ENCODE measurements at regions not wholly inside any gene's neighbourhood (a gene's known extent, or its start where the extent isn't known, plus 50 kb on each side); places are given as distances from the start of the nearest gene placed in this dataset.

DNA sequence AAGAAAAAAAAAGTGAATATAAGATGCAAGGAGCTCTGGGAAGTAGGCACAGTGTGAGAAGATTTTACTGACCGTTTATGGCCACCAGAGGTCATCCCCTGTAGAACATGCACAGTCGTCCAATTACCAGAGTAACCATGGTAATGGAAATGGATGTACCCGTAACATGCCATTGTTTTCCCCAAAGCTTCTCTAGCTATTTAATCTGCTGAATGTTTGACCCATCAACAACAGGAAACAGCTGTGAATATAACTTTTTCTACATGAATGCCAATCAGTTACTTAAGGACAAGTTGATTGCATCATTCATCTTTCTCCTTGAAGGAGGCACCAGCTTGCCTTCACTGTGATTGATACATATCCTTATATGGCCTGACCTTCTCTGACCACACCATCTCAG lies 1967.0 kb upstream of the CDH9 start:
- no peak for TF ChIP-seq ZC3H10 (CRISPR knock-in tag; IDR thresholded peaks at IDR 0.05)
- no peak for TF ChIP-seq TCF4 (CRISPR knock-in tag; IDR thresholded peaks at IDR 0.05; ENCODE audit: borderline replicate concordance)
- TF ChIP-seq ZNF70 (CRISPR knock-in tag; IDR thresholded peaks at IDR 0.05), result no peak
- TF ChIP-seq POU6F1 (CRISPR knock-in tag; IDR thresholded peaks at IDR 0.05; ENCODE audit: borderline replicate concordance, low read depth), result no peak
- TF ChIP-seq ZNF565 (CRISPR knock-in tag; conservative IDR thresholded peaks at IDR 0.05; ENCODE audit: low read depth), result no peak
- TF ChIP-seq TSHZ2 (CRISPR knock-in tag; IDR thresholded peaks at IDR 0.05), result no peak
- TF ChIP-seq, protein P1, sequence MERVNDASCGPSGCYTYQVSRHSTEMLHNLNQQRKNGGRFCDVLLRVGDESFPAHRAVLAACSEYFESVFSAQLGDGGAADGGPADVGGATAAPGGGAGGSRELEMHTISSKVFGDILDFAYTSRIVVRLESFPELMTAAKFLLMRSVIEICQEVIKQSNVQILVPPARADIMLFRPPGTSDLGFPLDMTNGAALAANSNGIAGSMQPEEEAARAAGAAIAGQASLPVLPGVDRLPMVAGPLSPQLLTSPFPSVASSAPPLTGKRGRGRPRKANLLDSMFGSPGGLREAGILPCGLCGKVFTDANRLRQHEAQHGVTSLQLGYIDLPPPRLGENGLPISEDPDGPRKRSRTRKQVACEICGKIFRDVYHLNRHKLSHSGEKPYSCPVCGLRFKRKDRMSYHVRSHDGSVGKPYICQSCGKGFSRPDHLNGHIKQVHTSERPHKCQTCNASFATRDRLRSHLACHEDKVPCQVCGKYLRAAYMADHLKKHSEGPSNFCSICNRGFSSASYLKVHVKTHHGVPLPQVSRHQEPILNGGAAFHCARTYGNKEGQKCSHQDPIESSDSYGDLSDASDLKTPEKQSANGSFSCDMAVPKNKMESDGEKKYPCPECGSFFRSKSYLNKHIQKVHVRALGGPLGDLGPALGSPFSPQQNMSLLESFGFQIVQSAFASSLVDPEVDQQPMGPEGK (CRISPR knock-in tag; IDR thresholded peaks at IDR 0.05; ENCODE audit: borderline replicate concordance), result no peak
- TF ChIP-seq ARNTL (CRISPR knock-in tag; IDR thresholded peaks at IDR 0.05; ENCODE audit: borderline replicate concordance, low read depth), result no peak
- TF ChIP-seq TOX (CRISPR knock-in tag; IDR thresholded peaks at IDR 0.05; ENCODE audit: borderline replicate concordance), result no peak

Measured in SK-N-SH treated with all-trans-retinoic acid at 6 μM for 48 hours (cell line).